ENCODE measurements at regions not wholly inside any gene's neighbourhood (a gene's known extent, or its start where the extent isn't known, plus 50 kb on each side); places are given as distances from the start of the nearest gene placed in this dataset.
A peak's percentile ranks its signal among the peaks of the same experiment; 100 is the strongest.

DNA sequence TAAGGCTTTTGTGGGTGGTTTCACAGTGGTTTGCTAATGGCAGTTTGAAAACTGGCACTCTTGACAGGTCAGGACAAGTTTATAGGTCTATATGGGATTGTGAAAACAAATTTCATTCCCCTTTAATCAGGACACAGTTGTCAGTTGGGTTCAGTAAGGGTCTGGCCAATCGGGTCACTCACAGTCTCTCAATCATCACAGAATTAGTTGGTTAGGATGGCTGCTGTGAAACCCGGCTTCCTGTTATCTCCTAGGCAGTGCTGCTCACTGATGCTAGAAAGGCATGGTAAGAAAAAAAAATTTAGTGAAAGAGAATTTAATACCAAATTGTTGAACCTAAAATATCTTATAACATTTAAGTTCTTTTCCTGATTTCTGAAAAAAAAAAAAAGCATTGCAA lies 1730.1 kb downstream of the EFNB2 start:
- H3K4me3 ChIP-seq (replicated peaks in 1 of 3): no peak overlapping the region
- H3K27me3 ChIP-seq: no peaks in the 10 kb centered on the region
- 73 to 80% methylated on average over 2 of the region's 2 CpGs for WGBS, 2 donors
- TF ChIP-seq, protein P1, sequence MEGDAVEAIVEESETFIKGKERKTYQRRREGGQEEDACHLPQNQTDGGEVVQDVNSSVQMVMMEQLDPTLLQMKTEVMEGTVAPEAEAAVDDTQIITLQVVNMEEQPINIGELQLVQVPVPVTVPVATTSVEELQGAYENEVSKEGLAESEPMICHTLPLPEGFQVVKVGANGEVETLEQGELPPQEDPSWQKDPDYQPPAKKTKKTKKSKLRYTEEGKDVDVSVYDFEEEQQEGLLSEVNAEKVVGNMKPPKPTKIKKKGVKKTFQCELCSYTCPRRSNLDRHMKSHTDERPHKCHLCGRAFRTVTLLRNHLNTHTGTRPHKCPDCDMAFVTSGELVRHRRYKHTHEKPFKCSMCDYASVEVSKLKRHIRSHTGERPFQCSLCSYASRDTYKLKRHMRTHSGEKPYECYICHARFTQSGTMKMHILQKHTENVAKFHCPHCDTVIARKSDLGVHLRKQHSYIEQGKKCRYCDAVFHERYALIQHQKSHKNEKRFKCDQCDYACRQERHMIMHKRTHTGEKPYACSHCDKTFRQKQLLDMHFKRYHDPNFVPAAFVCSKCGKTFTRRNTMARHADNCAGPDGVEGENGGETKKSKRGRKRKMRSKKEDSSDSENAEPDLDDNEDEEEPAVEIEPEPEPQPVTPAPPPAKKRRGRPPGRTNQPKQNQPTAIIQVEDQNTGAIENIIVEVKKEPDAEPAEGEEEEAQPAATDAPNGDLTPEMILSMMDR (IDR thresholded peaks at IDR 0.05): no peak
- TF ChIP-seq POLR2A (IDR thresholded peaks at IDR 0.05): no peak
- no peaks in the 10 kb centered on the region for H3K9me3 ChIP-seq
- intact Hi-C loops (cut with DNase I): no loop called here
- H3K4me1 ChIP-seq: no peaks in the 10 kb centered on the region
- H3K27ac ChIP-seq: no peak overlapping the region
- H3K36me3 ChIP-seq: no peaks in the 10 kb centered on the region
- DNase-seq: no peak

DNA sequence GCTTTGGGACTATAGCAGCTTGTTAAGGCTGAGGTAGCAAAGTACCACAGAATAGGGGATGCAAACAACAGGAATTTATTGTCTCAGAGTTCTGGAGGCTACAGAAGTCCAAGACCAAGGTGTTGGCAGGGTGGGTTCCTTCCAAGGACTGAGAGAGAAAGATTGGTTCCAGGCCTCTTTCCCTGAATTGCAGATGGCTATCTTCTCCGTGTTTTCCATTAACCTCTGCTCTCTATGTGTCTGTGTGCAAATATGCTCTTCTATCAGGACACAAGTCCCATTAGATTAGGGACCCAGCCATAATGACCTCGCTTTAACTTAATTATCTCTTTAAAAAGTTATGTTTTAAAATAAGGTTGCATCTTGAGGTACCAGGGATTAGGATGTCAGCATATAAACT lies 1732.9 kb upstream of the SLC10A2 start:
- no peak for DNase-seq
- no peaks in the 10 kb centered on the region for H3K4me1 ChIP-seq
- H3K36me3 ChIP-seq: no peaks in the 10 kb centered on the region
- intact Hi-C loops (cut with DNase I): no loop called here
- no peaks in the 10 kb centered on the region for H3K27me3 ChIP-seq
- H3K27ac ChIP-seq: no peak overlapping the region
- 79 to 88% methylated on average over 2 of the region's 2 CpGs for WGBS, 2 donors
- no peak for TF ChIP-seq POLR2A (IDR thresholded peaks at IDR 0.05)
- TF ChIP-seq, protein P1 (IDR thresholded peaks at IDR 0.05): no peak
- no peak overlapping the region for H3K4me3 ChIP-seq (replicated peaks in 1 of 3)
- no peaks in the 10 kb centered on the region for H3K9me3 ChIP-seq

DNA sequence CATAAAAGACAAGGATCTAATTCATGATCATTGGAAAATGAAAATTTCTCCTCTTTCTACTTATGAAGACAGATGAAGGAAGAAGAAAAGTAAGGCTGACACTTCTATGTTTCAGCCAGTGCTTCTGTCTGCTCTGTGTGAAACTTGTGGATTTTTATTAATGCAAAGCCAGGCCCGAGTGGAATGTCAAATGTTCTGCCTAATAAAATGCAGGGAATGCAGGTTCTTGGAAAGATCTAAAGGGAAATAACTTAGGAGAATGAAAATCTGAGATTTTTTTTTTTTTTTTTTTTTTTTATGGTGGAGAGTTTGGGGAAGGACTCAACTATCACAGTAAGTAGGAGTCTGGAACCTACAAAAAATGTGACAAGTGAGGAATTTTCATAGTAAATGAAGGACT lies 1732.3 kb upstream of the SLC10A2 start:
- intact Hi-C loops (cut with DNase I): no loop called here
- H3K9me3 ChIP-seq: no peaks in the 10 kb centered on the region
- H3K27me3 ChIP-seq: no peaks in the 10 kb centered on the region
- no peak for DNase-seq
- no peak overlapping the region for H3K27ac ChIP-seq
- H3K4me3 ChIP-seq (replicated peaks in 1 of 3): no peak overlapping the region
- no peaks in the 10 kb centered on the region for H3K4me1 ChIP-seq
- WGBS, 2 donors: 60 to 63% methylated on average over 1 of the region's 1 CpG
- no peaks in the 10 kb centered on the region for H3K36me3 ChIP-seq
- no peak for TF ChIP-seq POLR2A (IDR thresholded peaks at IDR 0.05)

DNA sequence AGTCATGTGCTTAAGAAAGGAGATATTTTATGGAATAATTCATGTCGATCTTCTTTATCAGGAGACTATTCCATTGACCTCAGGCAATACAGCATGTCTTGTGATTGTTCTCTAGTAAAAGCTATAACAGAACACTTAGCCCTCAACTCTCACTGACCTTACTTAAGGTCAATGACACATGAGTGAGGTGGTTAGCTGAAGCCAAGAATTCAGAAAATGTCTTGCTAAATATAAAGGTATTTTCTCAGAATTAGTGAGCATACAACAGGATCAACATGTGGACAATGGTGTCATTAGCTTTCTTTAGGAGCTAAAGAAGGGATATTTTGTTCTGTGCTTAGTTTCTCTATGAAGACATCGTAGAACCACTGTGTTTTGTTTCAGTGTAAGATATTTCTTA lies 1730.4 kb upstream of the SLC10A2 start:
- WGBS, 2 donors: 91 to 92% methylated on average over 2 of the region's 2 CpGs
- DNase-seq: no peak
- no peak overlapping the region for H3K27ac ChIP-seq
- H3K4me3 ChIP-seq (replicated peaks in 1 of 3): no peak overlapping the region
- no peaks in the 10 kb centered on the region for H3K36me3 ChIP-seq
- H3K4me1 ChIP-seq: no peaks in the 10 kb centered on the region
- H3K9me3 ChIP-seq: no peaks in the 10 kb centered on the region
- intact Hi-C loops (cut with DNase I): no loop called here
- TF ChIP-seq, protein P1 (IDR thresholded peaks at IDR 0.05): no peak
- no peak for TF ChIP-seq POLR2A (IDR thresholded peaks at IDR 0.05)
- H3K27me3 ChIP-seq: no peaks in the 10 kb centered on the region

DNA sequence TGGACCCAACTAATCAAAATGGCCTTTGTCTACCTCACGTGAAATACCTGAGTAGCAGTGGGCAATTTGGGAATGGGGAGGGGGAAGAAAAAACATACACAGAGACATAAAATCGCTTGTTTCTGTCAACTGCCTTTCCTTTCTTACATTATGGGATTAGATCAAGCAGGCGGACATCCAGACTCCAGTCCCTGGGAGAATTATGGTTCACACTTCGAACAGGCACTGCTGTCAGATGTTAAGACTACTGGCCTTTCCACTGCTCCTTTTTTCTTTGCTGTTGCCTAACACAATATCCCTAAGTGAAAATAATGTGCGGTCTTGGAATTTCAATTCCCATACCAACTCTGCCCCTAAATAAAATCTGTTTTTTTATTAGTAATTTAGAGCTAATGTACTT lies 1719.7 kb upstream of the SLC10A2 start:
- WGBS, 2 donors: 75 to 83% methylated on average over 5 of the region's 5 CpGs
- Histone ChIP-seq H3K36me3 (no peaks in the 10 kb centered on the region), H3K4me1 (peaks cover 0 to 4% of the 10 kb centered on the region in 2 donors), H3K9me3 (no peaks in the 10 kb centered on the region), H3K4me3 (replicated peaks in 1 of 3) (no peak overlapping the region), H3K27me3 (no peaks in the 10 kb centered on the region), H3K27ac (no peak overlapping the region)
- TF ChIP-seq POLR2A (IDR thresholded peaks at IDR 0.05): no peak
- TF ChIP-seq, protein P1 (IDR thresholded peaks at IDR 0.05): no peak
- DNase-seq: no peak
- intact Hi-C loops (cut with DNase I): no loop called here

DNA sequence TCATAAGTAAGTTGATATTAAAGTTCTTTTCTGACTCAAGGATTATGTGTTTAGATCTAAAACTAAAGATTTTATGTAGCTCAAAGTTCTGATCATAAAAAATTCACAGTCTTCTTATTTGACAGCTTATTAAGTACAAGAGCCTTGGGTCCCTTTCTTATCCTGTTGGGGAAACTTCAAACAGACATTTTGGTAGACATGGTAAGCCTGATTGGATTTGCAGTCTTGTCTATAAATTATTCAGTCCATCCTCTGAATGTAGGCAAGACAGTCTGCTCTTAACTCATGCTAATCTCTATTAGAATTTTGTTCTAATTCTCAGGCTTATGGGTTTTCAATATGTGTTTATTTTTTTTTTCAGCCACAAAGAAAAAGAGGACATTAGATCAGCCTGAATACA lies 1718.7 kb upstream of the SLC10A2 start:
- TF ChIP-seq POLR2A (IDR thresholded peaks at IDR 0.05): no peak
- TF ChIP-seq, protein P1 (IDR thresholded peaks at IDR 0.05): no peak

More for the DNA sequence above, 1718.7 kb upstream of the SLC10A2 start:
- DNase-seq: no peak
- Histone ChIP-seq H3K36me3 (no peaks in the 10 kb centered on the region), H3K27ac (peak overlapping the region in 1 of 3 donors; percentile 44), H3K27me3 (no peaks in the 10 kb centered on the region), H3K4me3 (replicated peaks in 1 of 3) (no peak overlapping the region), H3K4me1 (peaks cover 0 to 4% of the 10 kb centered on the region in 2 donors), H3K9me3 (no peaks in the 10 kb centered on the region)
- intact Hi-C loops (cut with DNase I): no loop called here

All from thyroid gland (tissue), 4 donors.